ENCODE measurements at regions not wholly inside any gene's neighbourhood (a gene's known extent, or its start where the extent isn't known, plus 50 kb on each side); places are given as distances from the start of the nearest gene placed in this dataset.

DNA sequence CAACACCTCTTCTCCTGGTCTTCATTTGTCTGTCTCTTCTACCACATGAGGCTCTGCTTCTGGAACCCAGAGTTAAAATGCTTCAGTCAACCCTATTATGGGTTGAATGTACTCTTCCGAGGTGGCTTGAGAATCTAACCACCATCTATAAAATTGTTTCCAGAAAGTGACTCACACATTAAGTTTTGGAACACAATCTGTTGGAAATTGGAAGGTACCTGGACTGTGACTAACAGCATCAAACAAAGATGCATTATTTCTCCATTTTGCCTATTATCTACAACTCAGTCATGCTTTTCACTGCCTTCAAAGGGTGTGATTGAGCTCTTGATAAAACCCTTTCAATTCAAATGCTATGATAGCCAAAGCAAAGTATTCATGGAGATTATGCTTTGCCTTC lies 499.0 kb upstream of the SEMA6D start:
- no peak overlapping the region for H3K4me3 ChIP-seq (ENCODE audit: low read depth, low read length)
- in situ Hi-C loops (cut with HindIII; ENCODE audit: low sequenced_read_pairs): no loop called here

GRCh38 chr15:47244361-47244760 lies 472.9 kb upstream of the SEMA6D start:
- in situ Hi-C loops (cut with HindIII; ENCODE audit: low sequenced_read_pairs): no loop called here
- no peak overlapping the region for H3K4me3 ChIP-seq (ENCODE audit: low read depth, low read length)
- TF ChIP-seq, protein P1, sequence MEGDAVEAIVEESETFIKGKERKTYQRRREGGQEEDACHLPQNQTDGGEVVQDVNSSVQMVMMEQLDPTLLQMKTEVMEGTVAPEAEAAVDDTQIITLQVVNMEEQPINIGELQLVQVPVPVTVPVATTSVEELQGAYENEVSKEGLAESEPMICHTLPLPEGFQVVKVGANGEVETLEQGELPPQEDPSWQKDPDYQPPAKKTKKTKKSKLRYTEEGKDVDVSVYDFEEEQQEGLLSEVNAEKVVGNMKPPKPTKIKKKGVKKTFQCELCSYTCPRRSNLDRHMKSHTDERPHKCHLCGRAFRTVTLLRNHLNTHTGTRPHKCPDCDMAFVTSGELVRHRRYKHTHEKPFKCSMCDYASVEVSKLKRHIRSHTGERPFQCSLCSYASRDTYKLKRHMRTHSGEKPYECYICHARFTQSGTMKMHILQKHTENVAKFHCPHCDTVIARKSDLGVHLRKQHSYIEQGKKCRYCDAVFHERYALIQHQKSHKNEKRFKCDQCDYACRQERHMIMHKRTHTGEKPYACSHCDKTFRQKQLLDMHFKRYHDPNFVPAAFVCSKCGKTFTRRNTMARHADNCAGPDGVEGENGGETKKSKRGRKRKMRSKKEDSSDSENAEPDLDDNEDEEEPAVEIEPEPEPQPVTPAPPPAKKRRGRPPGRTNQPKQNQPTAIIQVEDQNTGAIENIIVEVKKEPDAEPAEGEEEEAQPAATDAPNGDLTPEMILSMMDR (IDR thresholded peaks at IDR 0.05; ENCODE audit: low read depth, low read length): no peak
- no peak for DNase-seq (ENCODE audit: low read depth, low spot score)

More for the DNA sequence above, 499.0 kb upstream of the SEMA6D start:
- TF ChIP-seq, protein P1 (IDR thresholded peaks at IDR 0.05; ENCODE audit: low read depth, low read length): no peak
- DNase-seq (ENCODE audit: low read depth, low spot score): peak; percentile 61

- in situ Hi-C loops (cut with HindIII; ENCODE audit: low sequenced_read_pairs): no loop called here
- TF ChIP-seq, protein P1 (IDR thresholded peaks at IDR 0.05; ENCODE audit: low read depth, low read length): no peak
- no peak for DNase-seq (ENCODE audit: low read depth, low spot score)
- H3K4me3 ChIP-seq (ENCODE audit: low read depth, low read length): no peak overlapping the region
Measured at GRCh38 chr15:47246317-47246716, 471.0 kb upstream of the SEMA6D start.

GRCh38 chr15:47258521-47258920 lies 458.8 kb upstream of the SEMA6D start:
- no peak overlapping the region for H3K4me3 ChIP-seq (ENCODE audit: low read depth, low read length)
- in situ Hi-C loops (cut with HindIII; ENCODE audit: low sequenced_read_pairs): no loop called here
- TF ChIP-seq, protein P1 (IDR thresholded peaks at IDR 0.05; ENCODE audit: low read depth, low read length): no peak
- no peak for DNase-seq (ENCODE audit: low read depth, low spot score)

DNA sequence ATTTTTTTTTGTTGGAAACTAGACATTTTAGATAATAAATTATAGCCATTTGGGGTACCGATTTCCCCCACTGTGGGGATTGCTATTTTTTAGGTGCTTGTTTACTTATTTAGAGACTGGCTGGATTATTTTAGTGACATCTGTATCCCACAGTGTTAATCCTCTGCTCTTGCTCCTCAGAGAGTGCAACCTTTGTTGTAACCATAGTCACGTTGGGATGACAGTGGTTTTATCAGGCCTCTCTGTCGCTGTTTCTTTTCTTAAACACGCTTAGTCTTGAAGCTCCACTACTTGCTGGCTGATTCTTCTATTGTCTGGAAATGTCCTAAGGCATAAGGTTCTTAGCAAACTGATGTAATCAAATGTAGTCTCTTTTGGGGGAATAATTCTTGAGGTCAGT lies 451.6 kb upstream of the SEMA6D start:
- in situ Hi-C loops (cut with HindIII; ENCODE audit: low sequenced_read_pairs): no loop called here
- TF ChIP-seq, protein P1 (IDR thresholded peaks at IDR 0.05; ENCODE audit: low read depth, low read length): no peak
- no peak overlapping the region for H3K4me3 ChIP-seq (ENCODE audit: low read depth, low read length)
- no peak for DNase-seq (ENCODE audit: low read depth, low spot score)

DNA sequence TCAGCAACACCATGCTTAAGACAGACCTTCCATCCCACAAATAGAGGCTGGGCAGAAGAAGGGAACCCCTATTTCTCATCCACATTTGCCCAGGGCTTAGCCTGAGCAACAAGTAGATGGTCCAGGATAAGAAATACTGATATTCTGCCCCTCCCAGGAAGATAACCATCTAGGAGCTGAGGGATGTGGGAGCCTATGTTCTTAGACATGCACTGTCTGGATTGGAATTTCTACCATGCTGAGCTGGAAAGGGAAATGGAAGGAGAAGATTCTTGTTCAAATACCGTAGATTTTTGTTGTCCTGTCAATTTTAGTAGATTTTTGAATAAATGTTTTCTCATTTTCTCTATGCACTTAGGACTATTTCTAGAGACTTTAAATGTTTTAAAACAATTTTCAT lies 450.7 kb upstream of the SEMA6D start:
- no peak overlapping the region for H3K4me3 ChIP-seq (ENCODE audit: low read depth, low read length)
- TF ChIP-seq, protein P1 (IDR thresholded peaks at IDR 0.05; ENCODE audit: low read depth, low read length): no peak
- in situ Hi-C loops (cut with HindIII; ENCODE audit: low sequenced_read_pairs): no loop called here
- DNase-seq (ENCODE audit: low read depth, low spot score): no peak

DNA sequence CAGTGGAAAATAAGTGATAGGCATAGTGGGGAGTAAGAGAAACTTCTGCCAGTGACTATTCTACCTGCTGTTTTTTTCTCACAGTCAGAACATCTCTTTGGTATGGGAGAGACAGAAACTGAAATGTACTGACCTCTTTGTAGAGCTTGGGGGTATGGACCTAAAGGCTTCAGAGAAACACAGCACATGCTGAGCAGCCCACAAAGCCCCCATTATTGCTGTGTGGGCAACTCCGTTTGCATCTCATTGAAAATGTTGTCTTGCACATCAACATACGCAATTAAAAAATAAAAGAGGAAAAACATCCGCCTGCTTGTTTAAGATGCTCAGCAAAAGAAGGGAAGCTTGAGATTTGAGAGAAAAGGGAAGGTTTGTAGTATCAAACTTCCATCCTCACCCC lies 443.4 kb upstream of the SEMA6D start:
- TF ChIP-seq, protein P1 (IDR thresholded peaks at IDR 0.05; ENCODE audit: low read depth, low read length): no peak
- in situ Hi-C loops (cut with HindIII; ENCODE audit: low sequenced_read_pairs): no loop called here
- H3K4me3 ChIP-seq (ENCODE audit: low read depth, low read length): no peak overlapping the region
- no peak for DNase-seq (ENCODE audit: low read depth, low spot score)
